NB4 (cell line): ENCODE measurements at regions not wholly inside any gene's neighbourhood (a gene's known extent, or its start where the extent isn't known, plus 50 kb on each side); places are given as distances from the start of the nearest gene placed in this dataset.

Source experiments
- MYC ChIP-seq: IDR thresholded peaks from 2 replicates; pipeline ENCODE4 v1.6.1; 2011; ENCODE audit warnings: low read depth, low read length
- POLR2A ChIP-seq: IDR thresholded peaks from 2 replicates; pipeline ENCODE4 v1.6.1; 2011; ENCODE audit warnings: mild to moderate bottlenecking; ENCODE audit not compliant: insufficient read length; ENCODE audit errors: extremely low read depth
- TF ChIP-seq, protein P1 (sequence below): IDR thresholded peaks from one replicate; pipeline ENCODE4 v1.5.1; 2012; ENCODE audit warnings: low read depth, low read length
- TF ChIP-seq, protein P2 (sequence below): IDR thresholded peaks from 2 replicates; pipeline ENCODE4 v1.6.1; 2011; ENCODE audit warnings: low read depth, low read length

DNA sequence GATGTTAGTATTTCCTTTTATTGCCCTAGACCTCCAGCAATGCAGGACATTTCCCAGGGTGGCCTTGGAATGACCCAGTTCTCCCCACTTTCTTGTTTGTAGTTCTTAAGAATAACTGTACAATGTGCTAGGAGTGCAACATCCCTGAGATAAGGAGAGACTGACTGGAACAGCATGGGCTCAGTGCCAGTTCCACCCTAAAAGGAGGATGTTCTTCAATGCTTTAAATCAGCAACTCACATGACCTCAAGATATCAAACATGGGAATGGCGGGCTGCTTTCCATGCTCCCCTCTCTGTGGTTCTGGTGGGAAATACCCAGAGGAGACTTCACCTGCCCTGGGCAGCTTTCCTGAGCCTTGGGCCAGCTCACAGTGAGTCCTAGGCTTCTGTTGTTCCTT lies 766.9 kb upstream of the FBXO33 start:
- TF ChIP-seq, protein P1, sequence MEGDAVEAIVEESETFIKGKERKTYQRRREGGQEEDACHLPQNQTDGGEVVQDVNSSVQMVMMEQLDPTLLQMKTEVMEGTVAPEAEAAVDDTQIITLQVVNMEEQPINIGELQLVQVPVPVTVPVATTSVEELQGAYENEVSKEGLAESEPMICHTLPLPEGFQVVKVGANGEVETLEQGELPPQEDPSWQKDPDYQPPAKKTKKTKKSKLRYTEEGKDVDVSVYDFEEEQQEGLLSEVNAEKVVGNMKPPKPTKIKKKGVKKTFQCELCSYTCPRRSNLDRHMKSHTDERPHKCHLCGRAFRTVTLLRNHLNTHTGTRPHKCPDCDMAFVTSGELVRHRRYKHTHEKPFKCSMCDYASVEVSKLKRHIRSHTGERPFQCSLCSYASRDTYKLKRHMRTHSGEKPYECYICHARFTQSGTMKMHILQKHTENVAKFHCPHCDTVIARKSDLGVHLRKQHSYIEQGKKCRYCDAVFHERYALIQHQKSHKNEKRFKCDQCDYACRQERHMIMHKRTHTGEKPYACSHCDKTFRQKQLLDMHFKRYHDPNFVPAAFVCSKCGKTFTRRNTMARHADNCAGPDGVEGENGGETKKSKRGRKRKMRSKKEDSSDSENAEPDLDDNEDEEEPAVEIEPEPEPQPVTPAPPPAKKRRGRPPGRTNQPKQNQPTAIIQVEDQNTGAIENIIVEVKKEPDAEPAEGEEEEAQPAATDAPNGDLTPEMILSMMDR: no peak
- TF ChIP-seq MYC (no peak), POLR2A (no peak)
- TF ChIP-seq, protein P2, sequence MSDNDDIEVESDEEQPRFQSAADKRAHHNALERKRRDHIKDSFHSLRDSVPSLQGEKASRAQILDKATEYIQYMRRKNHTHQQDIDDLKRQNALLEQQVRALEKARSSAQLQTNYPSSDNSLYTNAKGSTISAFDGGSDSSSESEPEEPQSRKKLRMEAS: no peak
